ENCODE measurements at regions not wholly inside any gene's neighbourhood (a gene's known extent, or its start where the extent isn't known, plus 50 kb on each side); places are given as distances from the start of the nearest gene placed in this dataset.

DNA sequence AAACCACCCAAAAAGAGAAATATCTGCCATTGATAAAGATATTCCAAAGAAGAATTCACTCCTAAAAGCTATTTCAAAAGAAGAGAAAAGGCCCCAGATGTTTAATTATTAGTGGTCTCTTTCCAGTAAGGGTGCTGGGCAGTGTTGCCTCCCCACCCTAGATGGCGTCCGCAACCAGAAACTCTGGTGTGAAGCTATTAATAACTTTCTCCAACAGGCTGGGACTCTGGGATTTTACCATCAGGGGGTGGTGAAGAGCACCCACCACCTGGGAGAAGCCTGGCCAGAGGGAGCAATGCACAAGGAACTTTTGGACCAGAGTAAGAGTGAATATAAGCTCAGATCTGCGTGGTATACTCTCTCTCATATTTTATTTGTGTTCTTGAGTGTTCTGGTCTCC lies 115.4 kb upstream of the TIAM1 start:
- peak; percentile 70 for TF ChIP-seq CTCF (conservative IDR thresholded peaks at IDR 0.05)
- H3K27ac Mint-ChIP-seq: no peak overlapping the region
- 91 to 94% methylated on average over 2 to 3 of the region's 3 CpGs for WGBS, 2 experiments (ENCODE audit: insufficient coverage in 1 of 2, insufficient read length in 1 of 2)
- no peak overlapping the region for H3K4me3 ChIP-seq (ENCODE audit: low read length)
- H3K4me1 Mint-ChIP-seq: peaks cover 6% of the 10 kb centered on the region
- no peaks in the 10 kb centered on the region for H3K27me3 ChIP-seq (ENCODE audit: control insufficient read depth, insufficient read depth, low read length, poor library complexity, severe bottlenecking)
- no peaks in the 10 kb centered on the region for H3K4me1 ChIP-seq (ENCODE audit: control insufficient read depth, insufficient read depth, low read length)
- H3K36me3 ChIP-seq (ENCODE audit: control insufficient read depth, insufficient read depth, low read length): no peaks in the 10 kb centered on the region
- no peaks in the 10 kb centered on the region for H3K36me3 Mint-ChIP-seq (ENCODE audit: low read depth)
- no peak overlapping the region for H3K27ac ChIP-seq (ENCODE audit: low read depth, low read length)
- no peaks in the 10 kb centered on the region for H3K9me3 Mint-ChIP-seq
- peak; percentile 72 for DNase-seq
- H3K27me3 Mint-ChIP-seq (ENCODE audit: insufficient read depth): no peaks in the 10 kb centered on the region
- no peaks in the 10 kb centered on the region for H3K9me3 ChIP-seq (ENCODE audit: control insufficient read depth, low read length)
- H3K4me3 Mint-ChIP-seq: no peak overlapping the region
- no peak overlapping the region for H3K9ac ChIP-seq (ENCODE audit: extremely low read depth, low read length, poor library complexity, severe bottlenecking)

GRCh38 chr21:31457675-31458074 lies 113.6 kb upstream of the TIAM1 start:
- H3K4me1 Mint-ChIP-seq: peaks cover 3% of the 10 kb centered on the region
- H3K4me3 ChIP-seq (ENCODE audit: low read length): no peak overlapping the region
- H3K27ac ChIP-seq (ENCODE audit: low read depth, low read length): no peak overlapping the region
- TF ChIP-seq CTCF (conservative IDR thresholded peaks at IDR 0.05): peak; percentile 84
- H3K9me3 ChIP-seq (ENCODE audit: control insufficient read depth, low read length): no peaks in the 10 kb centered on the region
- H3K36me3 ChIP-seq (ENCODE audit: control insufficient read depth, insufficient read depth, low read length): no peaks in the 10 kb centered on the region
- no peaks in the 10 kb centered on the region for H3K4me1 ChIP-seq (ENCODE audit: control insufficient read depth, insufficient read depth, low read length)
- no peaks in the 10 kb centered on the region for H3K36me3 Mint-ChIP-seq (ENCODE audit: low read depth)
- no peak overlapping the region for H3K4me3 Mint-ChIP-seq
- 96 to 100% methylated on average over 1 of the region's 1 CpG for WGBS, 2 experiments (ENCODE audit: insufficient coverage in 1 of 2, insufficient read length in 1 of 2)
- H3K27me3 Mint-ChIP-seq (ENCODE audit: insufficient read depth): no peaks in the 10 kb centered on the region
- H3K9me3 Mint-ChIP-seq: no peaks in the 10 kb centered on the region
- no peak overlapping the region for H3K27ac Mint-ChIP-seq
- H3K27me3 ChIP-seq (ENCODE audit: control insufficient read depth, insufficient read depth, low read length, poor library complexity, severe bottlenecking): no peaks in the 10 kb centered on the region
- DNase-seq: peak; percentile 72
- H3K9ac ChIP-seq (ENCODE audit: extremely low read depth, low read length, poor library complexity, severe bottlenecking): no peak overlapping the region

DNA sequence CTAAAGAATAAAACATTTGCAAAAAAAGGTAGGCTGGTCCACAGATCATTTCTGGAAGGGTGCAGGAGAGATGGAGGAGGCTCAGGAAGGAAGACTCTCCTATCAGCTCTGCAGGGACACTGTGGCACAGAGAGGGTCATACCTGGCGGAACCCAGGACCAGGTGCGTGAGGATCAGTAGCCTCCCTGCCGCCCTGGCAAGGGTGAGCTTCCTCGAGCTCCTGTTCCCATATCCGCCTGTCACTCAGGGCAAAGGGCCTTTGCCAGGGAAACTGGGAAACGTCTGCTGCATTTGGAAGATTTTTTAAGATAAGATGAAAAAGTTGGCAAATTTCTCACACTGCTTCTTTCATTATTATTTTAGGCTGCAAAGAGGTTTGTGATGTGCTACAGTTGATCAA lies 112.1 kb upstream of the TIAM1 start:
- no peak overlapping the region for H3K27ac ChIP-seq (ENCODE audit: low read depth, low read length)
- H3K4me3 ChIP-seq (ENCODE audit: low read length): no peak overlapping the region
- H3K9me3 Mint-ChIP-seq: no peaks in the 10 kb centered on the region
- H3K4me1 ChIP-seq (ENCODE audit: control insufficient read depth, insufficient read depth, low read length): no peaks in the 10 kb centered on the region
- H3K27me3 ChIP-seq (ENCODE audit: control insufficient read depth, insufficient read depth, low read length, poor library complexity, severe bottlenecking): no peaks in the 10 kb centered on the region
- H3K4me3 Mint-ChIP-seq: no peak overlapping the region
- DNase-seq: no peak
- 86 to 100% methylated on average over 6 of the region's 6 CpGs for WGBS, 2 experiments (ENCODE audit: insufficient coverage in 1 of 2, insufficient read length in 1 of 2)
- H3K36me3 ChIP-seq (ENCODE audit: control insufficient read depth, insufficient read depth, low read length): no peaks in the 10 kb centered on the region
- H3K27me3 Mint-ChIP-seq (ENCODE audit: insufficient read depth): no peaks in the 10 kb centered on the region
- H3K9me3 ChIP-seq (ENCODE audit: control insufficient read depth, low read length): no peaks in the 10 kb centered on the region
- no peak overlapping the region for H3K9ac ChIP-seq (ENCODE audit: extremely low read depth, low read length, poor library complexity, severe bottlenecking)
- no peak overlapping the region for H3K27ac Mint-ChIP-seq
- peaks cover 3% of the 10 kb centered on the region for H3K4me1 Mint-ChIP-seq
- H3K36me3 Mint-ChIP-seq (ENCODE audit: low read depth): no peaks in the 10 kb centered on the region
- TF ChIP-seq CTCF (conservative IDR thresholded peaks at IDR 0.05): no peak

Data from endodermal cell (in vitro differentiated cells).